Brain microvascular endothelial cell (primary cell): ENCODE measurements at regions not wholly inside any gene's neighbourhood (a gene's known extent, or its start where the extent isn't known, plus 50 kb on each side); places are given as distances from the start of the nearest gene placed in this dataset.

ENCODE experiments used
- DNase-seq: peaks from one replicate; pipeline ENCODE4 v3.0.0-alpha.2; 2020
- H3K27ac ChIP-seq: fragments of 250-450 bp; sonication (Bioruptor Pico); 2 replicates; pipeline ENCODE4 v1.5.1; 2020; ENCODE audit warnings: mild to moderate bottlenecking, moderate library complexity
- H3K27me3 ChIP-seq: fragments of 250-450 bp; sonication (Bioruptor Pico); replicated peaks from 2 replicates; pipeline ENCODE4 v1.5.1; 2020; ENCODE audit warnings: mild to moderate bottlenecking
- H3K36me3 ChIP-seq: fragments of 250-450 bp; sonication (Bioruptor Pico); replicated peaks from 2 replicates; pipeline ENCODE4 v1.5.1; 2020; ENCODE audit warnings: mild to moderate bottlenecking
- H3K4me3 ChIP-seq: 2 replicates; pipeline ENCODE4 v1.5.1; 2011; ENCODE audit warnings: low read depth, mild to moderate bottlenecking, control low read depth, low read length, moderate library complexity
- in situ Hi-C: cut with HindIII; loops from 2 replicates; pipeline ENCODE4 v1.10.0; 2017; ENCODE audit warnings: low sequenced_read_pairs, low pct_ligation_motif_present
- TF ChIP-seq, protein P1 (sequence below): IDR thresholded peaks from 2 replicates; pipeline ENCODE4 v1.5.1; 2011; ENCODE audit warnings: low read depth, mild to moderate bottlenecking, moderate library complexity, low read length, control low read depth, inconsistent platforms; ENCODE audit errors: missing control alignments

DNA sequence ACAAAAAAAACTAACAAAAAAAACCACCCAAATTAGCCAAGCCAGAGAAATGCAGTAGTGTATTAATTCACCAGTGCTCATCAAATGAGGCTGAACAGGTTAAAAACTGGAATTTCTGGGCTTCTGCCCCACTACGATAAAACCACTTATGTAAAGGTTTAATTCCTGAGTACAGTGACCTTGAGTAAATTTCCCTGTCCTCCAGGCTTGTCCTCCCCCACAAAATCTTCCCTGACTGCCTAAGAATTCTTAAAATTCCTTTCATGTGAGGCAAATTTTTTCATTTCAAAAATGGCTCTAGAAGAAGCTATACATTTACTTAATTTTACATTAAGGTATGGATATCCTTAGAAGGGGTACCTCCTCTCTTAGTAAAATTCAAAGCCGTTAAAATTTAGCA is 80.1 kb upstream of the ID4 start:
- in situ Hi-C loops = no loop called here
- no peak for DNase-seq
- H3K4me3 ChIP-seq = no peak overlapping the region
- H3K36me3 ChIP-seq = no peaks in the 10 kb centered on the region
- no peaks in the 10 kb centered on the region for H3K27me3 ChIP-seq
- peak overlapping the region; percentile 40 for H3K27ac ChIP-seq
- TF ChIP-seq, protein P1, sequence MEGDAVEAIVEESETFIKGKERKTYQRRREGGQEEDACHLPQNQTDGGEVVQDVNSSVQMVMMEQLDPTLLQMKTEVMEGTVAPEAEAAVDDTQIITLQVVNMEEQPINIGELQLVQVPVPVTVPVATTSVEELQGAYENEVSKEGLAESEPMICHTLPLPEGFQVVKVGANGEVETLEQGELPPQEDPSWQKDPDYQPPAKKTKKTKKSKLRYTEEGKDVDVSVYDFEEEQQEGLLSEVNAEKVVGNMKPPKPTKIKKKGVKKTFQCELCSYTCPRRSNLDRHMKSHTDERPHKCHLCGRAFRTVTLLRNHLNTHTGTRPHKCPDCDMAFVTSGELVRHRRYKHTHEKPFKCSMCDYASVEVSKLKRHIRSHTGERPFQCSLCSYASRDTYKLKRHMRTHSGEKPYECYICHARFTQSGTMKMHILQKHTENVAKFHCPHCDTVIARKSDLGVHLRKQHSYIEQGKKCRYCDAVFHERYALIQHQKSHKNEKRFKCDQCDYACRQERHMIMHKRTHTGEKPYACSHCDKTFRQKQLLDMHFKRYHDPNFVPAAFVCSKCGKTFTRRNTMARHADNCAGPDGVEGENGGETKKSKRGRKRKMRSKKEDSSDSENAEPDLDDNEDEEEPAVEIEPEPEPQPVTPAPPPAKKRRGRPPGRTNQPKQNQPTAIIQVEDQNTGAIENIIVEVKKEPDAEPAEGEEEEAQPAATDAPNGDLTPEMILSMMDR = no peak

GRCh38 chr6:19759117-19759880 is 77.9 kb upstream of the ID4 start:
- no peaks in the 10 kb centered on the region for H3K27me3 ChIP-seq
- TF ChIP-seq, protein P1 = no peak
- no peak overlapping the region for H3K27ac ChIP-seq
- no peak overlapping the region for H3K4me3 ChIP-seq
- peak; percentile 49 for DNase-seq
- in situ Hi-C loops = no loop called here
- H3K36me3 ChIP-seq = no peaks in the 10 kb centered on the region

- H3K36me3 ChIP-seq = no peaks in the 10 kb centered on the region
- no peak overlapping the region for H3K4me3 ChIP-seq
- TF ChIP-seq, protein P1 = no peak
- no peaks in the 10 kb centered on the region for H3K27me3 ChIP-seq
- no peak overlapping the region for H3K27ac ChIP-seq
- in situ Hi-C loops = no loop called here
- no peak for DNase-seq
Measured at GRCh38 chr6:19761121-19761520, 76.0 kb upstream of the ID4 start.

DNA sequence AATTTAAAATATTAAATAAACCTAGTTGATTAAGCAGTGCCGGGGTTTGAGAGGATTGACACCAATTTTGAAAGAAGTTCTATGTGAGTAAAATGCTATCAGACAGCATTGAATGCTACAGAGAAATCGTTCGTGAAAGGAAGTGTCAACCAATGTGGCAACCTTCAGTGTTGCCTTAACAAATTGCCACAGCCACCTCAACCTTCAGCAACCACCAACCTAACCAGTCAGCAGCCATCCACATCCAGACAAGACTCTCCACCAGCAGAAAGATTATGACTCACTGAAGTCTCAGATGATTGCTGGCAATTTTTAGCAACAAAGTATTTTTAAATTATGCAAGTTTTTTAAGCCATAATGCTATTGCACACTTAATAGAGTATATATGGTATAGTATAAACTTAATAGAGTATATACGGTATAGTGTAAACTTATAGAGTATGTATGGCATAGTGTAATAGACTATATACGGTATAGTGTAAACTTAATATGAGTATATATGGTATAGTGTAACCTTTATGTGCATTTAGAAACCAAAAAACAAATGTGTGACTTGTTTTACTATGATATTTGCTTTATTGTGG is 65.3 kb upstream of the ID4 start:
- Histone ChIP-seq H3K36me3 (no peaks in the 10 kb centered on the region), H3K27ac (no peak overlapping the region), H3K27me3 (no peaks in the 10 kb centered on the region), H3K4me3 (no peak overlapping the region)
- peak; percentile 43 for DNase-seq
- in situ Hi-C loops = no loop called here
- TF ChIP-seq, protein P1 = no peak

GRCh38 chr6:19772891-19773290 is 64.3 kb upstream of the ID4 start:
- H3K27ac ChIP-seq = no peak overlapping the region
- no peak for DNase-seq
- H3K27me3 ChIP-seq = no peaks in the 10 kb centered on the region
- no peak overlapping the region for H3K4me3 ChIP-seq
- TF ChIP-seq, protein P1 = no peak
- H3K36me3 ChIP-seq = no peaks in the 10 kb centered on the region
- in situ Hi-C loops = no loop called here
